ENCODE measurements at regions not wholly inside any gene's neighbourhood (a gene's known extent, or its start where the extent isn't known, plus 50 kb on each side); places are given as distances from the start of the nearest gene placed in this dataset.
A peak's percentile ranks its signal among the peaks of the same experiment; 100 is the strongest.

GRCh38 chr13:109293166-109293565 is 493.2 kb downstream of the IRS2 start:
- Histone ChIP-seq H3K27me3 (ENCODE audit: control insufficient read depth in 3 of 3, insufficient read depth in 3 of 3, low read length in 3 of 3) (no peaks in the 10 kb centered on the region), H3K4me3 (ENCODE audit: low read length in 3 of 3) (no peak overlapping the region), H3K9me3 (ENCODE audit: control insufficient read depth in 3 of 3, low read length in 3 of 3) (no peaks in the 10 kb centered on the region), H3K4me1 (ENCODE audit: control insufficient read depth in 3 of 3, insufficient read depth in 3 of 3, low read length in 3 of 3) (no peaks in the 10 kb centered on the region), H3K27ac (ENCODE audit: low read depth, low read length) (no peak overlapping the region), H3K36me3 (ENCODE audit: control insufficient read depth in 3 of 3, insufficient read depth in 3 of 3, low read length in 3 of 3) (no peaks in the 10 kb centered on the region), H3K9ac (ENCODE audit: low read depth in 1 of 3, low read length in 3 of 3) (no peak overlapping the region)

GRCh38 chr13:109288151-109288709 is 498.2 kb downstream of the IRS2 start:
- H3K9ac ChIP-seq (ENCODE audit: low read depth in 1 of 3, low read length in 3 of 3) = no peak overlapping the region
- no peak overlapping the region for H3K27ac ChIP-seq (ENCODE audit: low read depth, low read length)
- no peaks in the 10 kb centered on the region for H3K27me3 ChIP-seq (ENCODE audit: control insufficient read depth in 3 of 3, insufficient read depth in 3 of 3, low read length in 3 of 3)
- no peaks in the 10 kb centered on the region for H3K36me3 ChIP-seq (ENCODE audit: control insufficient read depth in 3 of 3, insufficient read depth in 3 of 3, low read length in 3 of 3)
- no peak overlapping the region for H3K4me3 ChIP-seq (ENCODE audit: low read length in 3 of 3)
- H3K9me3 ChIP-seq (ENCODE audit: control insufficient read depth in 3 of 3, low read length in 3 of 3) = no peaks in the 10 kb centered on the region
- H3K4me1 ChIP-seq (ENCODE audit: control insufficient read depth in 3 of 3, insufficient read depth in 3 of 3, low read length in 3 of 3) = no peaks in the 10 kb centered on the region

GRCh38 chr13:109287553-109287952 is 498.8 kb downstream of the IRS2 start:
- no peak overlapping the region for H3K4me3 ChIP-seq (ENCODE audit: low read length in 3 of 3)
- no peaks in the 10 kb centered on the region for H3K4me1 ChIP-seq (ENCODE audit: control insufficient read depth in 3 of 3, insufficient read depth in 3 of 3, low read length in 3 of 3)
- no peaks in the 10 kb centered on the region for H3K36me3 ChIP-seq (ENCODE audit: control insufficient read depth in 3 of 3, insufficient read depth in 3 of 3, low read length in 3 of 3)
- no peaks in the 10 kb centered on the region for H3K27me3 ChIP-seq (ENCODE audit: control insufficient read depth in 3 of 3, insufficient read depth in 3 of 3, low read length in 3 of 3)
- H3K9ac ChIP-seq (ENCODE audit: low read depth in 1 of 3, low read length in 3 of 3) = no peak overlapping the region
- no peaks in the 10 kb centered on the region for H3K9me3 ChIP-seq (ENCODE audit: control insufficient read depth in 3 of 3, low read length in 3 of 3)
- no peak overlapping the region for H3K27ac ChIP-seq (ENCODE audit: low read depth, low read length)

GRCh38 chr13:109285586-109285985 is 500.8 kb downstream of the IRS2 start:
- no peaks in the 10 kb centered on the region for H3K27me3 ChIP-seq (ENCODE audit: control insufficient read depth in 3 of 3, insufficient read depth in 3 of 3, low read length in 3 of 3)
- peaks cover 0 to 4% (median 0%) of the 10 kb centered on the region in 3 donors for H3K4me1 ChIP-seq (ENCODE audit: control insufficient read depth in 3 of 3, insufficient read depth in 3 of 3, low read length in 3 of 3)
- no peaks in the 10 kb centered on the region for H3K36me3 ChIP-seq (ENCODE audit: control insufficient read depth in 3 of 3, insufficient read depth in 3 of 3, low read length in 3 of 3)
- no peak overlapping the region for H3K4me3 ChIP-seq (ENCODE audit: low read length in 3 of 3)
- H3K27ac ChIP-seq (ENCODE audit: low read depth, low read length) = no peak overlapping the region
- H3K9me3 ChIP-seq (ENCODE audit: control insufficient read depth in 3 of 3, low read length in 3 of 3) = no peaks in the 10 kb centered on the region
- H3K9ac ChIP-seq (ENCODE audit: low read depth in 1 of 3, low read length in 3 of 3) = no peak overlapping the region

GRCh38 chr13:109281903-109282635 is 504.3 kb downstream of the IRS2 start:
- peak overlapping the region; percentile 61 for H3K27ac ChIP-seq (ENCODE audit: low read depth, low read length)
- H3K9ac ChIP-seq (ENCODE audit: low read depth in 1 of 3, low read length in 3 of 3) = peak overlapping the region in 1 of 3 donors; percentile 73
- no peaks in the 10 kb centered on the region for H3K9me3 ChIP-seq (ENCODE audit: control insufficient read depth in 3 of 3, low read length in 3 of 3)
- H3K4me3 ChIP-seq (ENCODE audit: low read length in 3 of 3) = peak overlapping the region in 2 of 3 donors; percentile 37 to 61
- H3K36me3 ChIP-seq (ENCODE audit: control insufficient read depth in 3 of 3, insufficient read depth in 3 of 3, low read length in 3 of 3) = no peaks in the 10 kb centered on the region
- no peaks in the 10 kb centered on the region for H3K27me3 ChIP-seq (ENCODE audit: control insufficient read depth in 3 of 3, insufficient read depth in 3 of 3, low read length in 3 of 3)
- H3K4me1 ChIP-seq (ENCODE audit: control insufficient read depth in 3 of 3, insufficient read depth in 3 of 3, low read length in 3 of 3) = peaks cover 0 to 4% (median 0%) of the 10 kb centered on the region in 3 donors

- Histone ChIP-seq H3K9ac (ENCODE audit: low read depth in 1 of 3, low read length in 3 of 3) (peak overlapping the region in 1 of 3 donors; percentile 73), H3K4me1 (ENCODE audit: control insufficient read depth in 3 of 3, insufficient read depth in 3 of 3, low read length in 3 of 3) (peaks cover 0 to 4% (median 0%) of the 10 kb centered on the region in 3 donors), H3K4me3 (ENCODE audit: low read length in 3 of 3) (peak overlapping the region in 1 of 3 donors; percentile 61), H3K9me3 (ENCODE audit: control insufficient read depth in 3 of 3, low read length in 3 of 3) (no peaks in the 10 kb centered on the region), H3K27me3 (ENCODE audit: control insufficient read depth in 3 of 3, insufficient read depth in 3 of 3, low read length in 3 of 3) (no peaks in the 10 kb centered on the region), H3K36me3 (ENCODE audit: control insufficient read depth in 3 of 3, insufficient read depth in 3 of 3, low read length in 3 of 3) (no peaks in the 10 kb centered on the region), H3K27ac (ENCODE audit: low read depth, low read length) (peak overlapping the region; percentile 61)
Observed at GRCh38 chr13:109281017-109281902, 505.1 kb downstream of the IRS2 start.

GRCh38 chr13:109276261-109276660 is 510.1 kb downstream of the IRS2 start:
- no peaks in the 10 kb centered on the region for H3K27me3 ChIP-seq (ENCODE audit: control insufficient read depth in 3 of 3, insufficient read depth in 3 of 3, low read length in 3 of 3)
- no peak overlapping the region for H3K9ac ChIP-seq (ENCODE audit: low read depth in 1 of 3, low read length in 3 of 3)
- no peak overlapping the region for H3K4me3 ChIP-seq (ENCODE audit: low read length in 3 of 3)
- H3K4me1 ChIP-seq (ENCODE audit: control insufficient read depth in 3 of 3, insufficient read depth in 3 of 3, low read length in 3 of 3) = peaks cover 0 to 3% (median 0%) of the 10 kb centered on the region in 3 donors
- no peak overlapping the region for H3K27ac ChIP-seq (ENCODE audit: low read depth, low read length)
- H3K36me3 ChIP-seq (ENCODE audit: control insufficient read depth in 3 of 3, insufficient read depth in 3 of 3, low read length in 3 of 3) = no peaks in the 10 kb centered on the region
- H3K9me3 ChIP-seq (ENCODE audit: control insufficient read depth in 3 of 3, low read length in 3 of 3) = no peaks in the 10 kb centered on the region

- H3K27me3 ChIP-seq (ENCODE audit: control insufficient read depth in 3 of 3, insufficient read depth in 3 of 3, low read length in 3 of 3) = no peaks in the 10 kb centered on the region
Observed at GRCh38 chr13:109275852-109276251, 510.5 kb downstream of the IRS2 start.

GRCh38 chr13:109275139-109275745 is 511.1 kb downstream of the IRS2 start:
- Histone ChIP-seq H3K4me3 (ENCODE audit: low read length in 3 of 3) (no peak overlapping the region), H3K9me3 (ENCODE audit: control insufficient read depth in 3 of 3, low read length in 3 of 3) (no peaks in the 10 kb centered on the region), H3K36me3 (ENCODE audit: control insufficient read depth in 3 of 3, insufficient read depth in 3 of 3, low read length in 3 of 3) (no peaks in the 10 kb centered on the region), H3K27ac (ENCODE audit: low read depth, low read length) (no peak overlapping the region), H3K27me3 (ENCODE audit: control insufficient read depth in 3 of 3, insufficient read depth in 3 of 3, low read length in 3 of 3) (no peaks in the 10 kb centered on the region), H3K4me1 (ENCODE audit: control insufficient read depth in 3 of 3, insufficient read depth in 3 of 3, low read length in 3 of 3) (peaks cover 0 to 2% (median 0%) of the 10 kb centered on the region in 3 donors), H3K9ac (ENCODE audit: low read depth in 1 of 3, low read length in 3 of 3) (no peak overlapping the region)

More at GRCh38 chr13:109275852-109276251, 510.5 kb downstream of the IRS2 start:
- no peak overlapping the region for H3K4me3 ChIP-seq (ENCODE audit: low read length in 3 of 3)
- H3K9ac ChIP-seq (ENCODE audit: low read depth in 1 of 3, low read length in 3 of 3) = no peak overlapping the region
- H3K4me1 ChIP-seq (ENCODE audit: control insufficient read depth in 3 of 3, insufficient read depth in 3 of 3, low read length in 3 of 3) = peaks cover 0 to 2% (median 0%) of the 10 kb centered on the region in 3 donors
- H3K27ac ChIP-seq (ENCODE audit: low read depth, low read length) = no peak overlapping the region
- H3K36me3 ChIP-seq (ENCODE audit: control insufficient read depth in 3 of 3, insufficient read depth in 3 of 3, low read length in 3 of 3) = no peaks in the 10 kb centered on the region
- no peaks in the 10 kb centered on the region for H3K9me3 ChIP-seq (ENCODE audit: control insufficient read depth in 3 of 3, low read length in 3 of 3)

Measured in skeletal muscle tissue (tissue), 3 donors.